Suprapubic skin (tissue), 3 donors: ENCODE measurements at regions not wholly inside any gene's neighbourhood (a gene's known extent, or its start where the extent isn't known, plus 50 kb on each side); places are given as distances from the start of the nearest gene placed in this dataset.

Source experiments
- CTCF ChIP-seq, 2 donors: fragments of 200-600 bp in 1 of 2; fragments of 450-650 bp in 1 of 2; sonication (generic) in 1 of 2; IDR thresholded peaks; one replicate each; pipeline ENCODE4 v1.5.1; 2016 to 2019; ENCODE audit warnings: antibody characterized with exemption in 2 of 2, mild to moderate bottlenecking in 1 of 2, moderate library complexity in 1 of 2
- EP300 ChIP-seq: sonication (generic); formaldehyde crosslinking; IDR thresholded peaks from one replicate; pipeline ENCODE4 v1.6.1; 2017; ENCODE audit warnings: antibody characterized with exemption
- POLR2A ChIP-seq, 2 donors: fragments of 450-650 bp; IDR thresholded peaks; one replicate each; pipeline ENCODE4 v1.6.1; 2017; ENCODE audit warnings: antibody characterized with exemption in 2 of 2, mild to moderate bottlenecking in 2 of 2, moderate library complexity in 2 of 2

- TF ChIP-seq POLR2A (IDR thresholded peaks at IDR 0.05) (no peak), CTCF (IDR thresholded peaks at IDR 0.05) (no peak), EP300 (no peak)
Measured at GRCh38 chr12:82028772-82029171, 269.6 kb upstream of the PPFIA2 start.
